ENCODE measurements at regions not wholly inside any gene's neighbourhood (a gene's known extent, or its start where the extent isn't known, plus 50 kb on each side); places are given as distances from the start of the nearest gene placed in this dataset.

DNA sequence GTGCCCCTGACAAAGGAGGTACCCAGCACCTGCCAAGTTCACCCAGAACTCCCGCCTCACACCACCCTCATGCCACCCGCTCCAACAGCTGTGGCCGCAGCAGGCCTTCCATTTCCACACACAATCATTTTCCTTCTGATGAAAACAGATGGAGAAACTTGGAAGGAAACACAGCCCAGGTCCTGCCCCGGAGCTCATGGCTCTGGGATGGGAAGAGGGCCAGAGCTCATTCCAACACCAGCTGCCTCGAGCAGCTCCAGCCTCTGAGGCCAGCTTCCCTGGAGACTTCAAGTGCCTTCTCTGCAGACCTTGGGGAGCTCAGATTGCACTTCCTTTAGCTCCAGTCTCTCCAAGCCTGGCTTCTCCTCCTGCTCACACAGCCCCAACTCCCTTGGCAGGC is 55.1 kb upstream of the CMKLR1 start:
- Histone ChIP-seq H2BK20ac (ENCODE audit: low read depth, low read length, poor library complexity, severe bottlenecking) (no peak overlapping the region), H3K18ac (ENCODE audit: insufficient read length, low read depth, low read length) (no peak overlapping the region), H4K8ac (replicated peaks; ENCODE audit: insufficient read length, low read depth, low read length) (no peak overlapping the region), H3K9me3 (ENCODE audit: control insufficient read depth, low read depth, low read length) (no peaks in the 10 kb centered on the region), H2BK12ac (ENCODE audit: insufficient read length, low read depth, low read length) (no peak overlapping the region), H3T11ph (ENCODE audit: low read length) (no peak overlapping the region), H3K56ac (ENCODE audit: insufficient read length, low read depth, low read length) (no peak overlapping the region), H3K27ac (ENCODE audit: insufficient read length, low read depth, low read length) (no peak overlapping the region), H2BK15ac (ENCODE audit: low read depth, low read length) (no peak overlapping the region), H4K5ac (ENCODE audit: insufficient read length, low read depth, low read length) (no peak overlapping the region), H3K4me2 (ENCODE audit: insufficient read depth, insufficient read length, low read length) (no peak overlapping the region), H3K4ac (ENCODE audit: low read depth, low read length) (no peak overlapping the region), H2AK5ac (ENCODE audit: insufficient read length, low read length) (no peak overlapping the region), H3K23me2 (ENCODE audit: insufficient read length, low read depth, low read length, poor library complexity, severe bottlenecking) (no peaks in the 10 kb centered on the region), H3K9ac (ENCODE audit: extremely low read depth, insufficient read length, low read length) (no peak overlapping the region), H3K14ac (ENCODE audit: insufficient read depth, low read length) (no peak overlapping the region), H3K79me1 (ENCODE audit: insufficient read depth, low read depth, low read length, poor library complexity, severe bottlenecking) (no peaks in the 10 kb centered on the region), H3K4me1 (ENCODE audit: insufficient read depth, low read length) (peaks cover 4% of the 10 kb centered on the region; the same call in 1 of the 2 replicates), H3K27me3 (ENCODE audit: insufficient read depth, low read length) (no peaks in the 10 kb centered on the region), H2BK5ac (ENCODE audit: insufficient read length, low read length) (no peak overlapping the region), H3K79me2 (ENCODE audit: insufficient read depth, low read length) (no peaks in the 10 kb centered on the region), H4K91ac (ENCODE audit: insufficient read length, low read depth, low read length) (no peak overlapping the region), H3K23ac (ENCODE audit: insufficient read length, low read depth, low read length) (no peak overlapping the region), H2BK120ac (ENCODE audit: low read depth, low read length, poor library complexity, severe bottlenecking) (no peak overlapping the region), H2AFZ (ENCODE audit: low read length) (no peak overlapping the region), H4K20me1 (ENCODE audit: control insufficient read depth, insufficient read depth, insufficient read length) (no peaks in the 10 kb centered on the region)
- no CpG with 5 or more reads among the region's 5 CpGs for WGBS (ENCODE audit: extremely low coverage, insufficient read length, low lambda C conversion rate)
- Mint-ChIP-seq H3K36me3 (ENCODE audit: insufficient read depth in 1 of 3, low read depth in 3 of 3) (no peaks in the 10 kb centered on the region), H3K4me1 (peaks cover 4 to 13% of the 10 kb centered on the region in 2 experiments; a peak in 2 of 4 replicates), H3K27ac (0 out of 7 replicates have a peak overlapping the region, but pooled peaks of 1 of the 3 experiments have one; percentile 28), H3K9me3 (peaks cover 4 to 5% of the 10 kb centered on the region in 2 experiments; a peak in 3 of 5 replicates), H3K4me3 (no peak overlapping the region), H3K27me3 (ENCODE audit: low read depth) (peaks cover 12% of the 10 kb centered on the region)
- DNase-seq, result no peak
- TF ChIP-seq, protein P1, sequence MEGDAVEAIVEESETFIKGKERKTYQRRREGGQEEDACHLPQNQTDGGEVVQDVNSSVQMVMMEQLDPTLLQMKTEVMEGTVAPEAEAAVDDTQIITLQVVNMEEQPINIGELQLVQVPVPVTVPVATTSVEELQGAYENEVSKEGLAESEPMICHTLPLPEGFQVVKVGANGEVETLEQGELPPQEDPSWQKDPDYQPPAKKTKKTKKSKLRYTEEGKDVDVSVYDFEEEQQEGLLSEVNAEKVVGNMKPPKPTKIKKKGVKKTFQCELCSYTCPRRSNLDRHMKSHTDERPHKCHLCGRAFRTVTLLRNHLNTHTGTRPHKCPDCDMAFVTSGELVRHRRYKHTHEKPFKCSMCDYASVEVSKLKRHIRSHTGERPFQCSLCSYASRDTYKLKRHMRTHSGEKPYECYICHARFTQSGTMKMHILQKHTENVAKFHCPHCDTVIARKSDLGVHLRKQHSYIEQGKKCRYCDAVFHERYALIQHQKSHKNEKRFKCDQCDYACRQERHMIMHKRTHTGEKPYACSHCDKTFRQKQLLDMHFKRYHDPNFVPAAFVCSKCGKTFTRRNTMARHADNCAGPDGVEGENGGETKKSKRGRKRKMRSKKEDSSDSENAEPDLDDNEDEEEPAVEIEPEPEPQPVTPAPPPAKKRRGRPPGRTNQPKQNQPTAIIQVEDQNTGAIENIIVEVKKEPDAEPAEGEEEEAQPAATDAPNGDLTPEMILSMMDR (conservative IDR thresholded peaks at IDR 0.05), result no peak
